Stimulated activated CD4-positive, alpha-beta T cell treated with anti-CD3 and anti-CD28 coated beads, Interleukin-15, amount 100 ng/mL, for 24 hours (primary cell): ENCODE measurements at regions not wholly inside any gene's neighbourhood (a gene's known extent, or its start where the extent isn't known, plus 50 kb on each side); places are given as distances from the start of the nearest gene placed in this dataset.

Source experiments
- DNase-seq: peaks from one replicate; pipeline ENCODE4 v3.0.0-alpha.2; 2020

- no peak for DNase-seq
Observed at GRCh38 chr2:156647377-156648010, 211.3 kb downstream of the GPD2 start.

GRCh38 chr2:156648522-156648921, 212.3 kb downstream of the GPD2 start:
- no peak for DNase-seq

GRCh38 chr2:156649596-156649995, 213.4 kb downstream of the GPD2 start:
- DNase-seq = no peak

- no peak for DNase-seq
Observed at GRCh38 chr2:156652691-156653090, 216.5 kb downstream of the GPD2 start.

GRCh38 chr2:156653675-156654074, 217.5 kb downstream of the GPD2 start:
- DNase-seq = no peak

GRCh38 chr2:156657809-156658208, 221.6 kb downstream of the GPD2 start:
- no peak for DNase-seq

GRCh38 chr2:156659694-156660093, 223.5 kb downstream of the GPD2 start:
- DNase-seq = no peak

- DNase-seq = no peak
Observed at GRCh38 chr2:156663757-156664409, 227.7 kb downstream of the GPD2 start.

- no peak for DNase-seq
Observed at GRCh38 chr2:156666130-156666785, 230.1 kb downstream of the GPD2 start.

GRCh38 chr2:156670104-156670503, 233.9 kb downstream of the GPD2 start:
- DNase-seq = no peak

GRCh38 chr2:156671706-156672361, 235.7 kb downstream of the GPD2 start:
- DNase-seq = no peak

GRCh38 chr2:156672556-156673332, 236.6 kb downstream of the GPD2 start:
- no peak for DNase-seq

- no peak for DNase-seq
Observed at GRCh38 chr2:156673333-156673615, 237.1 kb downstream of the GPD2 start.

- no peak for DNase-seq
Observed at GRCh38 chr2:156673981-156674380, 237.8 kb downstream of the GPD2 start.

GRCh38 chr2:156675896-156676295, 239.7 kb downstream of the GPD2 start:
- no peak for DNase-seq

- no peak for DNase-seq
Observed at GRCh38 chr2:156679820-156680219, 243.6 kb downstream of the GPD2 start.

- no peak for DNase-seq
Observed at GRCh38 chr2:156680266-156680665, 244.1 kb downstream of the GPD2 start.

GRCh38 chr2:156687126-156687525, 250.9 kb downstream of the GPD2 start:
- DNase-seq = no peak

GRCh38 chr2:156687715-156688114, 251.5 kb downstream of the GPD2 start:
- DNase-seq = no peak

- DNase-seq = no peak
Observed at GRCh38 chr2:156689939-156690338, 253.8 kb downstream of the GPD2 start.

GRCh38 chr2:156691014-156691413, 254.8 kb downstream of the GPD2 start:
- no peak for DNase-seq

- no peak for DNase-seq
Observed at GRCh38 chr2:156695020-156695419, 258.8 kb downstream of the GPD2 start.

GRCh38 chr2:156695595-156695994, 259.4 kb downstream of the GPD2 start:
- DNase-seq = no peak
